Esophagus muscularis mucosa (tissue), 4 donors: ENCODE measurements at regions not wholly inside any gene's neighbourhood (a gene's known extent, or its start where the extent isn't known, plus 50 kb on each side); places are given as distances from the start of the nearest gene placed in this dataset.

Source experiments
- DNase-seq: peaks from one replicate; pipeline ENCODE4 v3.0.0-alpha.2; 2017; ENCODE audit errors: extremely low spot score
- H3K27ac ChIP-seq, 4 donors: fragments of 200-600 bp; sonication (generic); replicated peaks in 1 of 4; 1 replicate in 3 of 4; 2 replicates in 1 of 4; pipeline ENCODE4 v1.5.1; 2016 to 2019; ENCODE audit warnings: mild to moderate bottlenecking in 1 of 4
- H3K27me3 ChIP-seq, 4 donors: fragments of 200-600 bp; sonication (generic); one replicate each; pipeline versions ENCODE4 v1.5.1 to v1.6.0; 2016 to 2019
- H3K36me3 ChIP-seq, 4 donors: fragments of 200-600 bp; sonication (generic); one replicate each; pipeline ENCODE4 v1.5.1; 2016 to 2019
- H3K4me1 ChIP-seq, 4 donors: fragments of 200-600 bp; sonication (generic); one replicate each; pipeline ENCODE4 v1.5.1; 2016 to 2019
- H3K4me3 ChIP-seq, 4 donors: fragments of 200-600 bp; sonication (generic); 1 replicate in 2 of 4; 2 replicates in 2 of 4; pipeline ENCODE4 v1.5.1; 2016 to 2019; ENCODE audit warnings: mild to moderate bottlenecking in 4 of 4, moderate library complexity in 1 of 4
- H3K9me3 ChIP-seq, 4 donors: fragments of 200-600 bp; sonication (generic); 1 replicate in 3 of 4; 2 replicates in 1 of 4; pipeline ENCODE4 v1.5.1; 2016 to 2019
- EP300 ChIP-seq: sonication (generic); formaldehyde crosslinking; IDR thresholded peaks from one replicate; pipeline ENCODE4 v1.6.1; 2017; ENCODE audit warnings: antibody characterized with exemption
- POLR2A ChIP-seq: fragments of 450-650 bp; IDR thresholded peaks from one replicate; pipeline ENCODE4 v1.6.1; 2017; ENCODE audit warnings: antibody characterized with exemption, moderate library complexity, mild to moderate bottlenecking, low read depth
- POLR2AphosphoS5 ChIP-seq, 2 donors: sonication (generic); formaldehyde crosslinking; IDR thresholded peaks; one replicate each; pipeline ENCODE4 v1.6.1; 2017; ENCODE audit warnings: antibody characterized with exemption in 2 of 2
- WGBS: methylation state at CpG from one replicate; pipeline ENCODE4 v1.1.5; 2018; 5-methylcytosine and 5-hydroxymethylcytosine counted together
- intact Hi-C: fragments of 100-400 bp; cut with DNase I; formaldehyde crosslinking; loops from one replicate; pipeline ENCODE4 v1.15.1; 2023
- TF ChIP-seq, protein P1 (sequence below), 3 experiments: fragments of 200-600 bp in 2 of 3; fragments of 450-650 bp in 1 of 3; sonication (generic) in 2 of 3; IDR thresholded peaks; one replicate each; pipeline ENCODE4 v1.5.1; 2017 to 2019; ENCODE audit warnings: antibody characterized with exemption in 3 of 3, mild to moderate bottlenecking in 2 of 3, moderate library complexity in 1 of 3

DNA sequence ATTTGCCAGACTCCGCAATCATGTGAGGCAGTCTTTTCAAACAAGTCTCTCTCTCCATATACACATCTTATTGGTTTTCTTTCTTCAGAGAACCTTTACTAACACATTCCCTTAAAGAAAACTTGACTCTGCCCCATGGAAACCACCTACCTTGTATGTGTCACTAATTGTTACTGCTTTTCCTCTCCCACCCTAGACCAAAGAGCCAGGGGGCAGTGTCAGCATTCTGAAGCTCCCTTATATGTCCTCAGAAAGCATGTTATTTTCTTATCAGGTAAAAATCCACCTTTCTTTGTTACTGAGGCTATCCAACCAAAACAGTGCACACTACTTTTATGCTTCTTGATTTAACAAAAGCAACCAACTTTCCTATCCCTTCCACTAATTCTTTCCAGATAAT lies 98.9 kb upstream of the SLC5A9 start:
- H3K9me3 ChIP-seq = no peaks in the 10 kb centered on the region
- 100% methylated on average over 1 of the region's 1 CpG for WGBS
- no peak for DNase-seq
- H3K27ac ChIP-seq = no peak overlapping the region
- no peaks in the 10 kb centered on the region for H3K27me3 ChIP-seq
- intact Hi-C loops = no loop called here
- H3K4me1 ChIP-seq = no peaks in the 10 kb centered on the region
- H3K36me3 ChIP-seq = no peaks in the 10 kb centered on the region
- no peak overlapping the region for H3K4me3 ChIP-seq
- TF ChIP-seq EP300 (no peak), POLR2A (no peak), POLR2AphosphoS5 (IDR thresholded peaks at IDR 0.05) (no peak)
- TF ChIP-seq, protein P1, sequence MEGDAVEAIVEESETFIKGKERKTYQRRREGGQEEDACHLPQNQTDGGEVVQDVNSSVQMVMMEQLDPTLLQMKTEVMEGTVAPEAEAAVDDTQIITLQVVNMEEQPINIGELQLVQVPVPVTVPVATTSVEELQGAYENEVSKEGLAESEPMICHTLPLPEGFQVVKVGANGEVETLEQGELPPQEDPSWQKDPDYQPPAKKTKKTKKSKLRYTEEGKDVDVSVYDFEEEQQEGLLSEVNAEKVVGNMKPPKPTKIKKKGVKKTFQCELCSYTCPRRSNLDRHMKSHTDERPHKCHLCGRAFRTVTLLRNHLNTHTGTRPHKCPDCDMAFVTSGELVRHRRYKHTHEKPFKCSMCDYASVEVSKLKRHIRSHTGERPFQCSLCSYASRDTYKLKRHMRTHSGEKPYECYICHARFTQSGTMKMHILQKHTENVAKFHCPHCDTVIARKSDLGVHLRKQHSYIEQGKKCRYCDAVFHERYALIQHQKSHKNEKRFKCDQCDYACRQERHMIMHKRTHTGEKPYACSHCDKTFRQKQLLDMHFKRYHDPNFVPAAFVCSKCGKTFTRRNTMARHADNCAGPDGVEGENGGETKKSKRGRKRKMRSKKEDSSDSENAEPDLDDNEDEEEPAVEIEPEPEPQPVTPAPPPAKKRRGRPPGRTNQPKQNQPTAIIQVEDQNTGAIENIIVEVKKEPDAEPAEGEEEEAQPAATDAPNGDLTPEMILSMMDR (IDR thresholded peaks at IDR 0.05) = no peak

DNA sequence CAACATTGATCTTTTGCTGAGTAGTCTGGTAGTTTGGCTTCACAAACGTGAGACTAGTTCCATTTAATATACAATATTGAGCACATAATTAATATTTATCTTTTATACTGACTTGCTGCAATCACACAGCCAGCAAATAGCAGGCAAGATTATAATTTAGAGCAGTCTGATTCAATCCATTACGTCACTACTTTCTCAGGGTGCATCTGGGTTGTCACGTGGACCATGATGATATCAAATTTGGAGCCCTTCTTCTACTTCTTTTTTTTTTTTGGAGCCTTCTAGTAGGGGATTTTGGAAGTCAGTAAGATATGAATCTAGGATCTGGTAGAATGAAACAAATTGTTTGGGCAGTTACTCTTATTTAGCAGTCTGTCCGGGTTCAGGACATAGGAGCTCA lies 100.6 kb upstream of the SLC5A9 start:
- DNase-seq = no peak
- Histone ChIP-seq H3K4me3 (no peak overlapping the region), H3K27me3 (no peaks in the 10 kb centered on the region), H3K36me3 (no peaks in the 10 kb centered on the region), H3K27ac (no peak overlapping the region), H3K4me1 (no peaks in the 10 kb centered on the region), H3K9me3 (peaks cover 0 to 9% (median 3%) of the 10 kb centered on the region in 4 donors)
- intact Hi-C loops = no loop called here
- 46% methylated on average over 4 of the region's 4 CpGs for whole genome bisulfite sequencing
- TF ChIP-seq POLR2A = no peak
- TF ChIP-seq POLR2AphosphoS5 (IDR thresholded peaks at IDR 0.05) = no peak
- TF ChIP-seq, protein P1 (IDR thresholded peaks at IDR 0.05) = no peak
- TF ChIP-seq EP300 = no peak

DNA sequence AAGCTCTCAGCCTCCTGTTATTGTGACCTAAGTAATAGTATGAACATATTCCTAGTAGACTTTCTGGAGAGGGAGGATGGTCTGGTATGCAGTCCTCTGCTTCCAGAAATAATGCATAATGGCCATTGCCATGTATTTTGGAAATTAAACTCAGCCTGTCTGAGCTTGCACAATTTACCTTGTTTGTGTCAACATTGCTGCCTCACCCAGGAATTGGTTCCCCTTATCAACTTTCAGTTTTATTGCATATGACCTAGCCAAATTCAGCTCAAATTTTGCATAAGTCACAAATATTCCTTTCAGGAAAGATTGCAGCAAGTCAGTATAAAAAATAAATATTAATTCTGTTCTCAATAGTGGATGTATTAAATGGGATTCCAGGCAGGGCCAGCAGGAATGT lies 101.9 kb upstream of the SLC5A9 start:
- H3K9me3 ChIP-seq = peaks cover 0 to 9% (median 3%) of the 10 kb centered on the region in 4 donors
- no peak overlapping the region for H3K4me3 ChIP-seq
- H3K27ac ChIP-seq = no peak overlapping the region
- H3K27me3 ChIP-seq = no peaks in the 10 kb centered on the region
- intact Hi-C loops = no loop called here
- no peaks in the 10 kb centered on the region for H3K36me3 ChIP-seq
- no peak for TF ChIP-seq EP300
- TF ChIP-seq, protein P1 (IDR thresholded peaks at IDR 0.05) = no peak
- no peak for TF ChIP-seq POLR2AphosphoS5 (IDR thresholded peaks at IDR 0.05)
- no peak for TF ChIP-seq POLR2A
- no peaks in the 10 kb centered on the region for H3K4me1 ChIP-seq
- no peak for DNase-seq

DNA sequence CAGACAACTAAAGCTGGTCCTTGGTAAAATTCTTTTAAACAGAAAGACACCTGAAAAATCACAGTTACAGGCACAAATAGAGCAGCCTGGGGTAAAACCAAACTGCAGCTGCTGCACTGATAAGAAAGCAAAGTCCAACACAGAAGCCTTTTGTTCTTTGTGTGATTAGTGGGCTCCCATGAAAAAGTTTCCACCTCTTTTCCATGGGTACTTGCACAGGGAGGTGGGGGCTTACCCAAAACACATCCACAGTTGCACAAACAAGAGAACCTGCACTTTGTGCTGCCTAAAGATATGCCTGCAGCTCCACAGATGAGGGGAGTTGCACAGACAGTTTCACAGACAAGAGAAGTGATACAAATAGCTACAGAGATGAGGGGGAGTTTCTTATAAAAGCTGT lies 106.7 kb upstream of the SLC5A9 start:
- Histone ChIP-seq H3K9me3 (peaks cover 0 to 9% (median 3%) of the 10 kb centered on the region in 4 donors), H3K27ac (no peak overlapping the region), H3K36me3 (no peaks in the 10 kb centered on the region), H3K4me1 (no peaks in the 10 kb centered on the region), H3K4me3 (no peak overlapping the region), H3K27me3 (no peaks in the 10 kb centered on the region)
- TF ChIP-seq POLR2AphosphoS5 (IDR thresholded peaks at IDR 0.05) (no peak), POLR2A (no peak)
- TF ChIP-seq, protein P1 (IDR thresholded peaks at IDR 0.05) = no peak
- no peak for DNase-seq
- intact Hi-C loops = no loop called here

DNA sequence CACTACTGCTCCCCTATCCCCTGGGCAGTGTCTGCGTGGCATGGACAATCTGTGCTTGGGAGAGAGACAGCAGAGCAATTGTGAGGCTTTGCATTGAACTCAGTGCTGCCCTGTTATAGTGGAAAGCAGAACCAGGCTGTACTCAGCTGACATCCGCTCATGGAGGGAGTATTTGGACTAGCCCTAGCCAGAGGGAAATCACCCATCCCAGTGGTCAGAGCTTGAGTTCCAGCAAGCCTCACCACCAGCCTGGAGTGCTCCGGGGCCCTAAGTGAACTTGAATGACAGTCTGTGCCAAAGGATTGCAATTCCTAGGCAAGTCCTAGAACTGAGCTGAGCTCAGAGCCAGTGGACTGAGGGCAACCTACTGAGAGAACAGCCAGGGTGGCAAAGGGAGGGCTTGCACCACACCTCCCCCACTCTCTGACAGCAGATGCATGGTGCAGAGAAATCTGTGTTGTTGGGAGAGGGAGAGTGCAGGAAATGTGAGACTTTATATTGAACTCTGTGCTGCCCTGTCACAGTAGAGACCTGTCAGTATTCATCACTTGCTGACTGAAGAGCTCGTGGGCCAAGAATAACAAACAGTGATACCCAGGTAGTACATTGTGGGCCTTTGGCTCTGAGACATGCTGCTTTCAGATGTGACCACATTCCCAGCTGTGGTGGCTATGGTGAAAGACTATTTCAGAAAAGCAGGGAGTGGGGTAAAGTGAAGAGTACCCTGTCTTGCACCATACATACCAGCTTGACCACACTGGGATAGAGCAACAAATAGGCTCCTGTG lies 107.7 kb upstream of the SLC5A9 start:
- TF ChIP-seq, protein P1 (IDR thresholded peaks at IDR 0.05) = no peak
- TF ChIP-seq EP300 = no peak
- intact Hi-C loops = no loop called here
- H3K27me3 ChIP-seq = no peaks in the 10 kb centered on the region
- H3K9me3 ChIP-seq = peaks cover 0 to 9% (median 3%) of the 10 kb centered on the region in 4 donors
- no peak overlapping the region for H3K27ac ChIP-seq
- DNase-seq = no peak
- WGBS = 86% methylated on average over 4 of the region's 4 CpGs
- no peaks in the 10 kb centered on the region for H3K36me3 ChIP-seq
- peaks cover 0 to under 1% (median 0%) of the 10 kb centered on the region in 4 donors for H3K4me1 ChIP-seq
- H3K4me3 ChIP-seq = no peak overlapping the region
